Mesothelial cell of epicardium (in vitro differentiated cells): ENCODE measurements at regions not wholly inside any gene's neighbourhood (a gene's known extent, or its start where the extent isn't known, plus 50 kb on each side); places are given as distances from the start of the nearest gene placed in this dataset.

ENCODE experiments used
- DNase-seq, 2 experiments: peaks; one replicate each; pipeline ENCODE4 v3.0.0; 2021; ENCODE audit warnings: low spot score in 2 of 2; ENCODE audit not compliant: unreplicated experiment in 2 of 2
- H3K27ac Mint-ChIP-seq: 2 replicates; pipeline ENCODE4 v1.8.0; 2021; ENCODE audit warnings: mixed read lengths
- H3K27me3 Mint-ChIP-seq: 2 replicates; pipeline ENCODE4 v1.8.0; 2021; ENCODE audit warnings: low read depth, mixed read lengths
- H3K36me3 Mint-ChIP-seq: 2 replicates; pipeline ENCODE4 v1.8.0; 2021; ENCODE audit warnings: mixed read lengths
- H3K4me1 Mint-ChIP-seq: 2 replicates; pipeline ENCODE4 v1.8.0; 2021; ENCODE audit warnings: mixed read lengths
- H3K4me3 Mint-ChIP-seq: 2 replicates; pipeline ENCODE4 v1.8.0; 2021; ENCODE audit warnings: mild to moderate bottlenecking, moderate library complexity, mixed read lengths
- H3K9me3 Mint-ChIP-seq: 2 replicates; pipeline ENCODE4 v1.8.0; 2021; ENCODE audit warnings: mixed read lengths
- TF ChIP-seq, protein P1 (sequence below): fragments of 200-600 bp; sonication (generic); IDR thresholded peaks from one replicate; pipeline ENCODE4 v1.5.0; 2021; ENCODE audit warnings: antibody characterized with exemption; ENCODE audit not compliant: unreplicated experiment

DNA sequence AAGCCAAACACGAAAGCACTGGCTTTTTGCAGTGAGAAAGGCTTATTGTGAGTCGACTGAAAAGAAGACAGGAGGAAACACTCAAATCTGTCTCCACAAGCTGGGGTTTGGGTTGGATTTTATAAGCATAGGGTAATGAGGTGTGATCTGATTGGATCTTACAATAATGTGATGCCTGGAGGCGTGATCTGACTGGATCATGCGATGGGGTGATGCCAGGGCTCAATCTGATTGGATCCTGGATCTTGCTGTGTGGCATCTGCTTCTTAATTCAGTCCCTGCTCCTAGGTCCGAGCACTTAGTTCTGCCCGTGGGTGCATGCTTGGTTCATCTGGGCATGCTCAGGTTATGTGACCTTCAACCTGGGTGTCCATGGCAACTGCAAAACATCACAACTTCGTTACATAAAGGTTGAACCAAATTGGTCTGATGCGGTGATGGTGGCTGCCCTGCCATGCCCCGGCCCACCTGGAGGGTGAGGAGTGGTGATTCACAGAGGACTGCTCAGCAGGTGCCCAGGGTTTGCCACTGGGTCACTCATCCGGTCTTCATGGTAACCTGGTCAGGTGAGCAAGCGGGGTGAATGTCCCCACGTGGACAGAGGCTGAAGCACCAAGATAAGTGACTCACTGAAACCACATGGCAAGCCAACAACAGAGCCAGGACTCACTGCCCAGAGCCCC is 111.0 kb downstream of the KCNF1 start:
- peaks cover 16% of the 10 kb centered on the region for H3K4me1 Mint-ChIP-seq
- no peaks in the 10 kb centered on the region for H3K9me3 Mint-ChIP-seq
- TF ChIP-seq, protein P1, sequence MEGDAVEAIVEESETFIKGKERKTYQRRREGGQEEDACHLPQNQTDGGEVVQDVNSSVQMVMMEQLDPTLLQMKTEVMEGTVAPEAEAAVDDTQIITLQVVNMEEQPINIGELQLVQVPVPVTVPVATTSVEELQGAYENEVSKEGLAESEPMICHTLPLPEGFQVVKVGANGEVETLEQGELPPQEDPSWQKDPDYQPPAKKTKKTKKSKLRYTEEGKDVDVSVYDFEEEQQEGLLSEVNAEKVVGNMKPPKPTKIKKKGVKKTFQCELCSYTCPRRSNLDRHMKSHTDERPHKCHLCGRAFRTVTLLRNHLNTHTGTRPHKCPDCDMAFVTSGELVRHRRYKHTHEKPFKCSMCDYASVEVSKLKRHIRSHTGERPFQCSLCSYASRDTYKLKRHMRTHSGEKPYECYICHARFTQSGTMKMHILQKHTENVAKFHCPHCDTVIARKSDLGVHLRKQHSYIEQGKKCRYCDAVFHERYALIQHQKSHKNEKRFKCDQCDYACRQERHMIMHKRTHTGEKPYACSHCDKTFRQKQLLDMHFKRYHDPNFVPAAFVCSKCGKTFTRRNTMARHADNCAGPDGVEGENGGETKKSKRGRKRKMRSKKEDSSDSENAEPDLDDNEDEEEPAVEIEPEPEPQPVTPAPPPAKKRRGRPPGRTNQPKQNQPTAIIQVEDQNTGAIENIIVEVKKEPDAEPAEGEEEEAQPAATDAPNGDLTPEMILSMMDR, result no peak
- no peak for DNase-seq
- no peak overlapping the region for H3K27ac Mint-ChIP-seq
- H3K4me3 Mint-ChIP-seq, result no peak overlapping the region
- peaks cover 6% of the 10 kb centered on the region for H3K27me3 Mint-ChIP-seq
- H3K36me3 Mint-ChIP-seq, result no peaks in the 10 kb centered on the region

DNA sequence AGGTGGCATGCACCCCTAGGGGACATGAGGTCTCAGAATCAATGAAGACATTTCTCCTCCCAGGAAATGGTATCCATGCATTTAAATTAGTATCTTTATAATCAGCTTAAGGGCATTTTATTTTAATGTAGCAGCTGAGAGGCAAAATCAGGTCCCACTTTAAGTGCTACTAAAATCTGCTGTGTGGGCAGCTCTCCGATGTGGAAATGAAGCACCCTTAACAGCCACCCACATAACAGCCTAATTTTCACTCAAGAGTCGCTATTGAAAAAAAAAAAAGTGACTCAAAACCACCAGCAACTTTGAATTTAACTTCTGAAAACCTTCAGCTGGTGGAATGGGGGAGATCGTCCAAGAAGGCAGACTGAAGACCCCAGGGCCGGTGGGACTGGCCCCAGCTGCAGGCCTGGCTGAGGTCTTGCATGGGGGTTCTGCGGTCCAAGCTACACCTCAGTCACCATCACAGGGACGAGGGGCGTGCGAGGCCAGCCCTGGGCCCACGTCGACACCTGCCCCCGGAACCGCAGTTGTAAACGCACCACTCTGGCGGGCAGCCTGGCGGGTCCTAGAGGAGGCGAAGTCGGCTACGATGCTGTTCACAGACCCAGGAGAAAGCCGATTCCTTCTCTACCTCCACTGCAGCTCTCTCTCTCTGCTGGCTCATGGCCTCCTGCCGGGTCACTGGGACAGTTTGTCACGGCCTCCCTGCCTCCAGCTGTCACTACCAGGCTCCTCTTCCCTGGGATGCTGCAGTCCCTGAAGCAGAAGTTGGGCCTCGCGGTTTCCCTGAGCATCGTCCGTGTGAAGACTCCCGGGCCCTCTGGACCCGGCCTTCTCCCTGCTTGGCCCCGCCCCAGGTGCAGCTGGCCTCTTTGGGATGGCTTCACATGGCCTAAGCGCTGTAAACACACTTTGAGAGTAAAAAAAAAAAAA is 111.9 kb downstream of the KCNF1 start:
- DNase-seq, result no peak
- H3K4me1 Mint-ChIP-seq, result peaks cover 16% of the 10 kb centered on the region
- H3K9me3 Mint-ChIP-seq, result no peaks in the 10 kb centered on the region
- no peak overlapping the region for H3K4me3 Mint-ChIP-seq
- H3K36me3 Mint-ChIP-seq, result no peaks in the 10 kb centered on the region
- peaks cover under 1% of the 10 kb centered on the region for H3K27me3 Mint-ChIP-seq
- TF ChIP-seq, protein P1, result no peak
- H3K27ac Mint-ChIP-seq, result no peak overlapping the region

DNA sequence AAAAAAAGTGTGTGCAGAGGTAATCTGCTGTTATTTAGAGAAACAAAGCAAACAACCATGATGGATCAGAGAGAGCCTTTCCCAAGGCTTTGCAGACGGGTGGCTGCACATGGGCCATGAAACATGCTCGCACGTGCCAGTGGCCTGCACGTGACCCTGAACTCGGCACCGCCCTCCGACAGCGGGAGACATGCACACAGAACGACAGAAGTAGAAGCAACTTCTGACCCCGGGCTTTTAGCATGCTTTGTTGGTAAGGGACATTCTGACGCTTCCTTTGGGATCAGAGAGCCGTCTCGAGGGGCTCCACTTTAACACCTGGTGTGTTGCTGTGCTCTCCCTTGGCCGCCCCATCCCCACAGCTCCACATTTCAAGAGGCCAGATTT is 112.5 kb downstream of the KCNF1 start:
- DNase-seq, result no peak
- TF ChIP-seq, protein P1, result no peak

DNA sequence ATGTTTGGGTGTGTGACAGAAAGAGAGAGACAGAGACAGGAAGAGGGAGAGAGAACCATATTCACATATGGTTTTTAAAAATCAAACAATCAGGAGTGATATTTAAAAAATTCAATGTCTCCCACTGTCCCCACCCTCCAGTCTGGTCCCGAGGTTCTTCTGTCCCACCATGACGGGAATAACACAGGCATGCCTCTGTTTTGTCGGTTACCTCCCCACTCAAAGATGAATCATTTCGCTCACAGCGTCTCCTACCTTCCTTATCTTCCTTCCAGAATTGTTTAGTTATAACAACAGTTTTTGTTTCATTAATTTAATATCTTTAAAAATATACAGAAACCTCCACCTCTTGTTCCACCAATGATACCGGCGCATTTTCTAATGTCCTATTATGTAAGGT is 113.0 kb downstream of the KCNF1 start:
- Mint-ChIP-seq H3K4me1 (peaks cover 16% of the 10 kb centered on the region), H3K27me3 (no peaks in the 10 kb centered on the region), H3K27ac (peak overlapping the region; percentile 90), H3K9me3 (no peaks in the 10 kb centered on the region), H3K4me3 (no peak overlapping the region), H3K36me3 (no peaks in the 10 kb centered on the region)
- TF ChIP-seq, protein P1, result no peak
- DNase-seq, result no peak

More for the DNA sequence above, 112.5 kb downstream of the KCNF1 start:
- Mint-ChIP-seq H3K36me3 (no peaks in the 10 kb centered on the region), H3K27me3 (no peaks in the 10 kb centered on the region), H3K9me3 (no peaks in the 10 kb centered on the region), H3K4me3 (no peak overlapping the region), H3K27ac (peak overlapping the region; percentile 90), H3K4me1 (peaks cover 16% of the 10 kb centered on the region)

DNA sequence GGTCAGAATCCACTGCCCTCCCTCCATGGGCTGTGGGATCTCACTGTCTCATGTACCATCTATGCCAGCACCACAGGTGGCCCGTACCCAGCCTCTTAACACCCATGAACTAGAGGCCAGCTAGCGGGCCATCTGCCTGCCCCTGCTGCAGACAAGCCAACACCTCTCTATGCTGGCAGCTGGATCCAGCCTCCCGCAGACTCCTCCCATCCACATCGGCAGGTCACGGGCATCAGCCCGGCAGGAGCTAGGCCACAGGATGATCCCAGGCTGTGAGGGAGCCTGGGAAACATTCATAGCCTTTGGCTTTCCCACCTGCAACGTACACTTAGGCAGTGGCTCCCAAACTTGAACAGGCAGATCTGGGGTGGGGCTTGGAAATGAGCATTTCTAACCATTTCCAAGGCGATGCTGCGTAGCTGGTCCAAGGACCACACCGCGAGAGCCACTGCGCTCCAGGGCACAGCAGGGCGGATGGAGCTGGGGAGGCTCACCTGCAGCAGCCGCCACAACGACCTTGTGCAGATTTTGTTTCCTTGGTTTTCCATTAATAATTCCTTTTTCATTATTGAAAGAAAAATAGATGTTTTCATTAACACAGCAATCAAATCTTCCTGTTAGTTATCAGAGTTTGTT is 114.7 kb downstream of the KCNF1 start:
- Mint-ChIP-seq H3K27me3 (no peaks in the 10 kb centered on the region), H3K9me3 (no peaks in the 10 kb centered on the region), H3K4me3 (no peak overlapping the region), H3K4me1 (peaks cover 16% of the 10 kb centered on the region), H3K36me3 (no peaks in the 10 kb centered on the region), H3K27ac (no peak overlapping the region)
- no peak for DNase-seq
- TF ChIP-seq, protein P1, result no peak
